Esophagus muscularis mucosa (tissue), 3 donors: ENCODE measurements at regions not wholly inside any gene's neighbourhood (a gene's known extent, or its start where the extent isn't known, plus 50 kb on each side); places are given as distances from the start of the nearest gene placed in this dataset.

Experiments
- CTCF ChIP-seq, 3 experiments: fragments of 200-600 bp in 2 of 3; fragments of 450-650 bp in 1 of 3; sonication (generic) in 2 of 3; IDR thresholded peaks; one replicate each; pipeline ENCODE4 v1.5.1; 2017 to 2019; ENCODE audit warnings: antibody characterized with exemption in 3 of 3, mild to moderate bottlenecking in 2 of 3, moderate library complexity in 1 of 3
- POLR2A ChIP-seq: fragments of 450-650 bp; IDR thresholded peaks from one replicate; pipeline ENCODE4 v1.6.1; 2017; ENCODE audit warnings: antibody characterized with exemption, moderate library complexity, mild to moderate bottlenecking, low read depth
- POLR2AphosphoS5 ChIP-seq, 2 donors: sonication (generic); formaldehyde crosslinking; IDR thresholded peaks; one replicate each; pipeline ENCODE4 v1.6.1; 2017; ENCODE audit warnings: antibody characterized with exemption in 2 of 2

- TF ChIP-seq POLR2AphosphoS5 (IDR thresholded peaks at IDR 0.05) (no peak), POLR2A (no peak), CTCF (IDR thresholded peaks at IDR 0.05) (no peak)
These were observed 717.5 kb upstream of the LRFN5 start for GRCh38 chr14:40889126-40889525.
